A549 (cell line): ENCODE measurements at regions not wholly inside any gene's neighbourhood (a gene's known extent, or its start where the extent isn't known, plus 50 kb on each side); places are given as distances from the start of the nearest gene placed in this dataset.

Experiments
- ATAC-seq, 2 experiments: fragments of 200-7000 bp in 1 of 2; fragments of >200 bp in 1 of 2; cut with Nextera tagmentation in 1 of 2; cut with Tn5 transposase in 1 of 2; 3 replicates each; pipeline versions ENCODE4 v1.8.0 to v1.9.1; 2018 to 2020; ENCODE audit warnings: mild to moderate bottlenecking in 1 of 2, moderate library complexity in 1 of 2
- CTCF ChIA-PET: fragments of 300-600 bp; sonication (Branson Sonifier 250); formaldehyde crosslinking; extraction: SDS; loops from one replicate; lab custom pipeline; 2021; ENCODE audit warnings: antibody characterized with exemption, inconsistent platforms; lab: Yijun Ruan, JAX
- POLR2A ChIA-PET: fragments of 350-600 bp; formaldehyde crosslinking; extraction: SDS; loops from one replicate; lab custom pipeline; 2021; ENCODE audit warnings: antibody characterized with exemption, inconsistent platforms; lab: Yijun Ruan, JAX
- DNase-seq, 2 experiments: peaks; one replicate each; pipeline versions ENCODE4 v3.0.0 to v3.0.0-alpha.2; 2011 to 2016; ENCODE audit warnings: low read depth in 1 of 2, low spot score in 1 of 2
- FAIRE-seq: peaks from 2 replicates; lab custom pipeline; 2011; peaks lifted over from hg19 to GRCh38; lab: Jason Lieb, UNC
- H3K27ac ChIP-seq, 2 experiments: fragments of >200 bp; sonication (Bioruptor Twin); formaldehyde crosslinking; 3 replicates each; pipeline ENCODE4 v1.5.1; 2016 to 2017
- H3K4me1 ChIP-seq: fragments of >200 bp; sonication (Bioruptor Twin); formaldehyde crosslinking; 3 replicates; pipeline ENCODE4 v1.6.1; 2016
- H3K4me2 ChIP-seq: fragments of >200 bp; sonication (Bioruptor Twin); formaldehyde crosslinking; 3 replicates; pipeline ENCODE4 v1.6.1; 2016
- H3K4me3 ChIP-seq: fragments of >200 bp; sonication (Bioruptor Twin); formaldehyde crosslinking; 3 replicates; pipeline ENCODE4 v1.5.1; 2016
- H3K9me3 ChIP-seq: fragments of >200 bp; sonication (Bioruptor Twin); formaldehyde crosslinking; 3 replicates; pipeline ENCODE4 v1.6.1; 2016
- BHLHE40 ChIP-seq: IDR thresholded peaks from 2 replicates; pipeline ENCODE4 v1.6.1; 2012; ENCODE audit warnings: low read depth, low read length, inconsistent platforms
- CBX2 ChIP-seq: fragments of 200-600 bp; sonication (generic); IDR thresholded peaks from 2 replicates; pipeline ENCODE4 v1.6.1; 2016; ENCODE audit warnings: low read depth, mild to moderate bottlenecking, borderline replicate concordance
- CEBPB ChIP-seq, 2 experiments: fragments of >200 bp in 1 of 2; sonication (Bioruptor Twin) in 1 of 2; formaldehyde crosslinking in 1 of 2; IDR thresholded peaks; 2 replicates each; pipeline ENCODE4 v1.6.1; 2012 to 2016
- EHF ChIP-seq: fragments of 250-450 bp; sonication (Bioruptor Pico); IDR thresholded peaks from 2 replicates; pipeline ENCODE4 v1.5.0; 2020; ENCODE audit warnings: mild to moderate bottlenecking
- EHMT2 ChIP-seq: fragments of 200-600 bp; sonication (generic); IDR thresholded peaks from 2 replicates; pipeline ENCODE4 v1.6.1; 2016; ENCODE audit warnings: antibody characterized with exemption, low read depth, mild to moderate bottlenecking, moderate library complexity
- EP300 ChIP-seq, 2 experiments: fragments of >200 bp; sonication (Bioruptor Twin); formaldehyde crosslinking; IDR thresholded peaks; 2 replicates in 1 of 2; 3 replicates in 1 of 2; pipeline ENCODE4 v1.6.1; 2016 to 2017
- ESRRA ChIP-seq: fragments of 150-350 bp; IDR thresholded peaks from 2 replicates; pipeline ENCODE4 v1.6.1; 2014; ENCODE audit warnings: mild to moderate bottlenecking, low read length, borderline replicate concordance
- FOXS1 ChIP-seq: fragments of 250-450 bp; sonication (Bioruptor Pico); IDR thresholded peaks from 2 replicates; pipeline ENCODE4 v1.5.0; 2020; ENCODE audit warnings: mild to moderate bottlenecking, moderate library complexity
- GATA3 ChIP-seq: IDR thresholded peaks from 2 replicates; pipeline ENCODE4 v1.6.1; 2012; ENCODE audit warnings: borderline replicate concordance
- HDAC2 ChIP-seq: fragments of 200-600 bp; sonication (generic); IDR thresholded peaks from 2 replicates; pipeline ENCODE4 v1.6.1; 2016
- HEYL ChIP-seq: fragments of 250-450 bp; sonication (Bioruptor Pico); IDR thresholded peaks from 2 replicates; pipeline ENCODE4 v1.8.0; 2021; ENCODE audit warnings: mild to moderate bottlenecking, moderate library complexity
- HOXA7 ChIP-seq: fragments of 250-450 bp; sonication (Bioruptor Pico); IDR thresholded peaks from 2 replicates; pipeline ENCODE4 v1.5.0; 2020; ENCODE audit warnings: mild to moderate bottlenecking, moderate library complexity
- HOXB13 ChIP-seq: fragments of 250-450 bp; sonication (Bioruptor Pico); IDR thresholded peaks from 2 replicates; pipeline ENCODE4 v1.5.0; 2020; ENCODE audit warnings: low read depth, mild to moderate bottlenecking, moderate library complexity
- JUNB ChIP-seq: fragments of >200 bp; sonication (Bioruptor Twin); formaldehyde crosslinking; IDR thresholded peaks from 2 replicates; pipeline ENCODE4 v1.6.1; 2016
- KDM1A ChIP-seq: fragments of 200-600 bp; sonication (generic); IDR thresholded peaks from 2 replicates; pipeline ENCODE4 v1.6.1; 2016; ENCODE audit warnings: low read depth, mild to moderate bottlenecking
- KDM5A ChIP-seq: fragments of 200-600 bp; sonication (generic); IDR thresholded peaks from 2 replicates; pipeline ENCODE4 v1.6.1; 2016; ENCODE audit warnings: antibody characterized with exemption, mild to moderate bottlenecking
- MYC ChIP-seq: IDR thresholded peaks from 2 replicates; pipeline ENCODE4 v1.6.1; 2012; ENCODE audit warnings: mild to moderate bottlenecking, inconsistent platforms, low read length, improper control_type of control experiment, borderline replicate concordance
- NPAS2 ChIP-seq: fragments of 250-450 bp; sonication (Bioruptor Pico); IDR thresholded peaks from 2 replicates; pipeline ENCODE4 v1.8.0; 2022; ENCODE audit warnings: mild to moderate bottlenecking, moderate library complexity, borderline replicate concordance
- NR3C1 ChIP-seq: fragments of >200 bp; sonication (Bioruptor Twin); formaldehyde crosslinking; IDR thresholded peaks from 3 replicates; pipeline ENCODE4 v1.6.1; 2017
- POLR2AphosphoS2 ChIP-seq: conservative IDR thresholded peaks from 2 replicates; pipeline ENCODE4 v1.6.1; 2012; ENCODE audit warnings: low read length, improper control_type of control experiment, inconsistent platforms
- SMC3 ChIP-seq: fragments of >200 bp; sonication (Bioruptor Twin); formaldehyde crosslinking; IDR thresholded peaks from 3 replicates; pipeline ENCODE4 v1.6.1; 2018; ENCODE audit warnings: inconsistent platforms
- TP53 ChIP-seq: fragments of 250-450 bp; sonication (Bioruptor Pico); IDR thresholded peaks from 2 replicates; pipeline ENCODE4 v1.5.0; 2021; ENCODE audit warnings: mild to moderate bottlenecking, moderate library complexity
- ZNF302 ChIP-seq: fragments of 250-450 bp; sonication (Bioruptor Pico); IDR thresholded peaks from 2 replicates; pipeline ENCODE4 v1.9.0; 2021; ENCODE audit warnings: inconsistent platforms, mild to moderate bottlenecking, moderate library complexity
- ZSCAN20 ChIP-seq: fragments of 250-450 bp; sonication (Bioruptor Pico); IDR thresholded peaks from 2 replicates; pipeline ENCODE4 v1.8.0; 2022; ENCODE audit warnings: mild to moderate bottlenecking, moderate library complexity
- WGBS: methylation state at CpG from one replicate; pipeline ENCODE4 v1.1.6; 2017; ENCODE audit errors: missing lambda C conversion rate; 5-methylcytosine and 5-hydroxymethylcytosine counted together
- TF ChIP-seq, protein P1 (sequence below): IDR thresholded peaks from 2 replicates; pipeline ENCODE4 v1.6.1; 2012
- TF ChIP-seq, protein P2 (sequence below): fragments of >200 bp; sonication (Bioruptor Twin); formaldehyde crosslinking; IDR thresholded peaks from 3 replicates; pipeline ENCODE4 v1.5.1; 2016
- TF ChIP-seq, protein P3 (sequence below): IDR thresholded peaks from 2 replicates; pipeline ENCODE4 v1.6.1; 2012
- TF ChIP-seq, protein P4 (sequence below): fragments of >200 bp; sonication (Bioruptor Twin); formaldehyde crosslinking; IDR thresholded peaks from 2 replicates; pipeline ENCODE4 v1.6.1; 2016

DNA sequence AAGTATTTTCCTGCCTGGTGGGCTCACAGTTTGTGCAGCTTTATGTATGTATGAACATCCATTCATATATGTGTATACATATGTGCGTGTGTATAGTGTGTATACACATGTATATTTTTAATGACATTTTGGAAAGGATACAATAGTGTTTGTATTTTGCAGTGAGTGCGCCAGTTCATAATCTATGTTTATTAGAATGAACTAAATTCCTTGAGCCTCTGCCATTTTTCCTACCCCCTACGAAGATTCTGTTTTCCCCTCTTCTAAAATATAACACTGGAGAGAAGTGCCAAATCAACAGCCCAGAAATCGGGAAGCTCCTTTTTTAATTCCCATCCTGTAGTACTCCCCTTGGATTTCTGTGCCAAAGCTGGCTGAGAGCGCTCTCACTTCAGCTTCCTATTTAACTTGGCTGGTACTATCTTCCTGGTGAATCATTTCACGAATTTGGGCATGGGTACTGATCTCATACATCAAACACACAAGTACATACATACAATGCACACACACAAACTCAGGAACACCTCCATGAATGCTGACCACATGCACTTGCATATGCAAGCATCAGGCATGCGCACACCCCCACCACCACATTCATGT is 578.4 kb upstream of the WWC1 start (continued):
- no peak for TF ChIP-seq MYC
- no peak for TF ChIP-seq GATA3
- TF ChIP-seq NR3C1 = no peak
- TF ChIP-seq HDAC2 = no peak

DNA sequence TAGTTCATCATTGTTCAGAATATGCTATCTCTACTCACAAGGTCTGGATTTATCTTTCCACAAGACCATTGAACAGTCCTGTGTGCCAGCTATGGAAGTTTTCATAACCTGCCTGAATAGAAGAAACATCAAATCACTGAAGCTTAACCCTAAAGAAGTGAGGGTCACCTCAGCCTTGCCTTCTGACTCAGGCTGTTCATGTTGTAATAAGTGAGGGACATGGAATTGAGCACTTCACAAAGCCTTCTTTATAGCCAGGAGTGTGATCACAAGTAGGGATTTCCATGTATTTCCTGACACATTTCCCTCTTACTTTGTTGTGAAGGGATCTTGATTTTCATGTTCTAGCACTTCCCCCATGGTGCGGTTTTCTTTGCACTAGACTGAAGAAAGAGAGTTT is 577.5 kb upstream of the WWC1 start:
- CTCF ChIA-PET = interaction anchor here (1.0 to 1.6 kb wide), 5 partner anchors 8 to 333 kb away, joined by 3 to 5 read pairs (median 4); no protein-coding TSS in a partner anchor
- FAIRE-seq = no peak
- H3K27ac ChIP-seq = no peak overlapping the region
- no peak for ATAC-seq
- no peak overlapping the region for H3K4me2 ChIP-seq
- no peak overlapping the region for H3K4me3 ChIP-seq
- WGBS = 75% methylated on average over 1 of the region's 1 CpG
- POLR2A ChIA-PET = no interaction called here
- DNase-seq = no peak
- no peaks in the 10 kb centered on the region for H3K9me3 ChIP-seq
- peaks cover 6% of the 10 kb centered on the region; the same call in 2 of the 3 replicates for H3K4me1 ChIP-seq
- TF ChIP-seq HOXA7 (CRISPR knock-in tag) (no peak), JUNB (no peak), KDM5A (no peak), HOXB13 (CRISPR knock-in tag) (no peak), FOXS1 (CRISPR knock-in tag) (no peak), ZNF302 (CRISPR knock-in tag) (no peak), SMC3 (no peak)
- TF ChIP-seq, protein P1, sequence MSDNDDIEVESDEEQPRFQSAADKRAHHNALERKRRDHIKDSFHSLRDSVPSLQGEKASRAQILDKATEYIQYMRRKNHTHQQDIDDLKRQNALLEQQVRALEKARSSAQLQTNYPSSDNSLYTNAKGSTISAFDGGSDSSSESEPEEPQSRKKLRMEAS = no peak
- TF ChIP-seq, protein P2, sequence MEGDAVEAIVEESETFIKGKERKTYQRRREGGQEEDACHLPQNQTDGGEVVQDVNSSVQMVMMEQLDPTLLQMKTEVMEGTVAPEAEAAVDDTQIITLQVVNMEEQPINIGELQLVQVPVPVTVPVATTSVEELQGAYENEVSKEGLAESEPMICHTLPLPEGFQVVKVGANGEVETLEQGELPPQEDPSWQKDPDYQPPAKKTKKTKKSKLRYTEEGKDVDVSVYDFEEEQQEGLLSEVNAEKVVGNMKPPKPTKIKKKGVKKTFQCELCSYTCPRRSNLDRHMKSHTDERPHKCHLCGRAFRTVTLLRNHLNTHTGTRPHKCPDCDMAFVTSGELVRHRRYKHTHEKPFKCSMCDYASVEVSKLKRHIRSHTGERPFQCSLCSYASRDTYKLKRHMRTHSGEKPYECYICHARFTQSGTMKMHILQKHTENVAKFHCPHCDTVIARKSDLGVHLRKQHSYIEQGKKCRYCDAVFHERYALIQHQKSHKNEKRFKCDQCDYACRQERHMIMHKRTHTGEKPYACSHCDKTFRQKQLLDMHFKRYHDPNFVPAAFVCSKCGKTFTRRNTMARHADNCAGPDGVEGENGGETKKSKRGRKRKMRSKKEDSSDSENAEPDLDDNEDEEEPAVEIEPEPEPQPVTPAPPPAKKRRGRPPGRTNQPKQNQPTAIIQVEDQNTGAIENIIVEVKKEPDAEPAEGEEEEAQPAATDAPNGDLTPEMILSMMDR = no peak
- TF ChIP-seq, protein P3, sequence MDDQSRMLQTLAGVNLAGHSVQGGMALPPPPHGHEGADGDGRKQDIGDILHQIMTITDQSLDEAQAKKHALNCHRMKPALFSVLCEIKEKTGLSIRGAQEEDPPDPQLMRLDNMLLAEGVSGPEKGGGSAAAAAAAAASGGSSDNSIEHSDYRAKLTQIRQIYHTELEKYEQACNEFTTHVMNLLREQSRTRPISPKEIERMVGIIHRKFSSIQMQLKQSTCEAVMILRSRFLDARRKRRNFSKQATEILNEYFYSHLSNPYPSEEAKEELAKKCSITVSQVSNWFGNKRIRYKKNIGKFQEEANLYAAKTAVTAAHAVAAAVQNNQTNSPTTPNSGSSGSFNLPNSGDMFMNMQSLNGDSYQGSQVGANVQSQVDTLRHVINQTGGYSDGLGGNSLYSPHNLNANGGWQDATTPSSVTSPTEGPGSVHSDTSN = no peak

DNA sequence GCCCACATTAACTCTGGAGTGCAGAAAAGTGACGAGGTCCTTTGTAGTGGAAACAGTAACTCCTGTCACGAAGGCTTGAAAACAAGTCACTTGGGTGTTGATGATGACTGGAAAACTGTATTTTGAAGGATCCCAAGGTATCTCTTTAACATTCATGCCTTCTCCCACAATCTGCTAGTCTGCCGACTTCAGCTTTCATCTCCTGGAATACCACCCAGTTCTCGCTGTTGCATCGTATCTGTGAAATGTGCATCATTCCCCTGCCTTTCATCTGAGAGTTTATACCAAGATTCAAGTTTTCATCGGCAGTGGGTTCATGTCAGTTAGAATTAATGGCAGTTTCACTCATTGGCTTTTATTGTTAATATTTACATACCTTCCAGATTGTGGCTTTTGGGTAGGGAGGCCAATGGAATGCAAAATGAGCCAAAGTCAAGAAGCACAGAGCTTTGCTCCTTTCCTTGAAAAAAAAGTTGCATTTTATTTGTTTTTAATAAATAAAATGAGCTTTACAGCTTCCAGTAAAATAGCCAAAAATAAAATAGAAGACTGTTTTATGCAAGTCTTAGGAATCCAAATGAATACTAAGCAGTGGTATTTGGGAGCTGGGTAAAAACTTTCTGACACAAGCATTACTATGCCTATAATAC is 575.2 kb upstream of the WWC1 start:
- no peak for FAIRE-seq
- no peak overlapping the region for H3K4me3 ChIP-seq
- no peak for DNase-seq
- TF ChIP-seq KDM5A (no peak), TP53 (CRISPR knock-in tag) (no peak), NPAS2 (CRISPR knock-in tag) (no peak), POLR2AphosphoS2 (no peak), EHF (CRISPR knock-in tag) (no peak), SMC3 (no peak), BHLHE40 (no peak), HOXB13 (CRISPR knock-in tag) (no peak), EP300 (IDR thresholded peaks at IDR 0.05) (no peak), HEYL (CRISPR knock-in tag) (no peak), CBX2 (no peak), GATA3 (no peak), KDM1A (no peak), ESRRA (no peak), EHMT2 (no peak), CEBPB (IDR thresholded peaks at IDR 0.05) (no peak), FOXS1 (CRISPR knock-in tag) (no peak), ZSCAN20 (no peak)
- TF ChIP-seq, protein P2 = no peak
- TF ChIP-seq, protein P4, sequence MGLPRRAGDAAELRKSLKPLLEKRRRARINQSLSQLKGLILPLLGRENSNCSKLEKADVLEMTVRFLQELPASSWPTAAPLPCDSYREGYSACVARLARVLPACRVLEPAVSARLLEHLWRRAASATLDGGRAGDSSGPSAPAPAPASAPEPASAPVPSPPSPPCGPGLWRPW = no peak
- TF ChIP-seq, all 56 proteins: peak for 0
- ChIA-PET CTCF (no interaction called here), POLR2A (no interaction called here)
- no peak overlapping the region for H3K27ac ChIP-seq
- no peak for ATAC-seq
- 79% methylated on average over 6 of the region's 6 CpGs for WGBS
- no peaks in the 10 kb centered on the region for H3K9me3 ChIP-seq
- 0 out of 3 replicates have a peak, but pooled peaks cover 5% of the 10 kb centered on the region for H3K4me1 ChIP-seq
- no peak overlapping the region for H3K4me2 ChIP-seq
